GM21576 (cell line): ENCODE measurements at regions not wholly inside any gene's neighbourhood (a gene's known extent, or its start where the extent isn't known, plus 50 kb on each side); places are given as distances from the start of the nearest gene placed in this dataset.

Source experiments
- ATAC-seq: cut with Tn5 transposase; IDR thresholded peaks from one replicate; pipeline ENCODE4 v1.9.1; 2021; ENCODE audit warnings: mild to moderate bottlenecking, moderate library complexity; ENCODE audit not compliant: unreplicated experiment

GRCh38 chr1:83596331-83596730 is 402.6 kb downstream of the TTLL7 start:
- no peak for ATAC-seq

GRCh38 chr1:83593073-83593472 is 405.9 kb downstream of the TTLL7 start:
- ATAC-seq = no peak

- ATAC-seq = no peak
These were observed 410.8 kb downstream of the TTLL7 start for GRCh38 chr1:83588140-83588539.

DNA sequence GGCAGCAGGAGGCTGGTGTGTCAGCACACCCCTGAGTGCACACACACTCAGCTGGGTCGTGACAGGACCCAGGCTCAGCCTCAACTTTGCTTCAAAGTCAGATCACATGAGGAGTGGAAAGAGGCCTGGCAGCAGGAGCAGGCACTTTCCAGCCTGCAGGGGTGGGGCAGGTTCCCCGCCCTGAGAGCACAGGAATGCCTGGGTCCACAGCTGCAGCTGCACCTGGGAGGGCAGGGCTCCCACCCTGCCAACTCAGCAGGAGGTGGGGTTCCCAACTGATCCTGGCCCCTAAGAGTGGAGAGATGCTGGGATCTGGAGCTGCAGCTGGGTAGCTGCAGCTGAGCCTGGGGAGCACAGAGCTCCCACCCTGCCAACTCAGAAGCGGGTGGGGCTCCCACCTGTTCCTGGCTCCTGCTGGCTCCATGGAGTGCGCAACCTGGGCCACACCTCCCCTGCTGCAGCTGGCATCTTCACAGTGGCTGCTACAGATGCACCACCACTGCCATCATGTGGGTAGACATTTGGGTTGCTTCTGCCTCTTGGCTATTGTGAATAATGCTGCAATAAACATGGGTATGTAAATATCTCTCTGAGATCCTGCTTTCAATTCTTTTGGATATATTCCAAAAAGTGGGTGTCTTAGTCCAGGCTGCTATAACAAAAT is 415.4 kb downstream of the TTLL7 start:
- ATAC-seq = no peak

GRCh38 chr1:83581747-83582146 is 417.2 kb downstream of the TTLL7 start:
- ATAC-seq = no peak

DNA sequence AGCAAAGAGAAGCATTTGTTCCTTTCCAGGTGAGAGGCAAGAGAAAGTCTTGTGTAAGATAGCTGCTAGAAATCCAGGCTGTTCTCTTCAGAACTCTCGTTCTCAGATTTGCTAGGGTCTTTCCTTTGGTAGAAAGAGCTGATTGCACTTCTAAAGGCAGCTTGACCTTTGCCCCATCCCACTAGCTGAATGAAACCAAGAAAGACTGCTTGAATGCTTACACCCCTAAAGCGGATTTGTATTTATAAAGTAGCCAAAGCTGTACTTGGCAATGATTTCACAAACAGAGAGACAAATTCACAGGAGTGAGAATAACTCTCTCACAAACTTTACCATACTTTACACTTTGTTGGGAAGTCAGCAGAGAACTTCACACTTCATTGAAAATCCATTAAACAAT is 424.1 kb downstream of the TTLL7 start:
- ATAC-seq = no peak

- ATAC-seq = no peak
These were observed 425.2 kb downstream of the TTLL7 start for GRCh38 chr1:83573776-83574175.

DNA sequence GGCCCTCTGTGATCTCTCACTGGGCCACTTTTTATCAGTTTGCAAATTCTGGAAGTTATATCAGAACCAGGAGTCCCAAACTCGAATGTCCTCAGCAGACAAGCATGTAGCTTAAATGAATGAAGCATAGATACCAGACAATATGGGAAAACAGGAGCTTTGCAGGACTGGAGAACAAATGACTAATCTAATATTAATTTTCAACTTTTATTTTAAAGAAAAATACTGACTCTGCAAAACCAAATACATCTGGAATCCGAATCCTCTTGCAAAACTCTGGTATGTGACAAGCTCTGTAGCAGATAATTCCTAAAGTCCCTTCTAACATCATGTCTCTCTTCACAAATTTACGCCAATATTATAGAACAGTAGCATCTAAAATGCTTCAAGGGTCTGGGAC is 427.4 kb downstream of the TTLL7 start:
- ATAC-seq = no peak

DNA sequence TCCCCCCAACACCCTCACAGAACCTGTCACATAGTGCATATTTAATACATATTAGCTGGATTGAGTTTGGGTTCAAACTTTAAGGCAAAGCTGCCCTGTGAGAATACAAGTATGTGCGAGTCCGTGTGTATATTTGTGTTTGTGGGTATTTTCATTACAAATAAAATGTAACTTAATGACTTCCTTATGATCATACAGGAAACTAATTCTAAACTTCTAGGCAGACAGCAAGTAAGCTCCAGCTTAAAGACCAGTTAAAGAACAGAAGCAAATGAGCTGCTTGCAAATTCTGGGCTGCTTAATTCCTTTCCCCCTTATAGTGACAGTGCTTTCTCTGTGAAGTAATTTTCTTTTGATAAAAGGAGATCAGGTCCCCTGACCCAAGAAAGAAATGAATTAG is 437.6 kb downstream of the TTLL7 start:
- ATAC-seq = no peak

- no peak for ATAC-seq
These were observed 439.6 kb downstream of the TTLL7 start for GRCh38 chr1:83559129-83559840.

- no peak for ATAC-seq
These were observed 443.1 kb downstream of the TTLL7 start for GRCh38 chr1:83555871-83556270.

- no peak for ATAC-seq
These were observed 444.8 kb downstream of the TTLL7 start for GRCh38 chr1:83554174-83554573.

GRCh38 chr1:83552820-83553219 is 446.1 kb downstream of the TTLL7 start:
- ATAC-seq = no peak

DNA sequence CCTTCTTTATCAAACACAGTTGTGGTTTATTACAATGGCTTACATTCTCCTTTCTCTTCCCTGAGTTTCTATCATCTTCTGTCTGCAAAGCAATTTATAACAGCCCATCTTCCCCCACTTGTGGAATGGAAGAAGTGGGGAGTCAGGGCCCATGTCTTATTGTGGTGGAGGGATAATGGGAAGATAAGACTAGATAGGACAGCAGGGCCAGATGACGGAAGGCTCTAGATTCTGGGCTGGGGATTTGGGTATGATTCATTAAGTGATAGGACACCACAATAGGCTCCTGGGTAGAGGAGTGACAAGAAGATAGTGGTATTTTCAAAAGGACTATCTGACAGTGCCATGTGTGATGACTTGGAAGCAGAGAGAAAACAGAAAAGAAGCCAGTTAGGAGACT is 450.6 kb downstream of the TTLL7 start:
- ATAC-seq = no peak

GRCh38 chr1:83547901-83548300 is 451.0 kb downstream of the TTLL7 start:
- ATAC-seq = no peak

DNA sequence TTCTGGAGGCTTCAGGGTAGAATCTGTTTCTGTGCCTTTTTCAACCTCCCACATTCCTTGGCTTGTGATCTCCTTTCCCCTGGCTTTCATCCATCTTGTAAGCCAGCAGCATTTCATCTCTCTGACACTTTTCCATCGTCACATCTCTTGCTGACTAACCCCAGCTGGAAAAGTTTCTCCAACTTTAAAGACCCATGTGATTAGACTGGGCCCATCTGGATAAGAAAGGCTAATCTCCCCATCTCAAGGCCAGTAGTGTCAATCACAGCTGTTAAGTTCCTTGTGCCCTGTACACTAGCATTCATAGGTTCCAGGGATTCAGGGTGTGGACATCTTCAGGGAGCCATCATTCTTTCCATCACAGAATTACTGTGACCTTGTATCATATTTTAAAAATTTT is 452.1 kb downstream of the TTLL7 start:
- ATAC-seq = no peak

- no peak for ATAC-seq
These were observed 453.7 kb downstream of the TTLL7 start for GRCh38 chr1:83545066-83545862.

GRCh38 chr1:83543222-83543973 is 455.5 kb downstream of the TTLL7 start:
- ATAC-seq = no peak

DNA sequence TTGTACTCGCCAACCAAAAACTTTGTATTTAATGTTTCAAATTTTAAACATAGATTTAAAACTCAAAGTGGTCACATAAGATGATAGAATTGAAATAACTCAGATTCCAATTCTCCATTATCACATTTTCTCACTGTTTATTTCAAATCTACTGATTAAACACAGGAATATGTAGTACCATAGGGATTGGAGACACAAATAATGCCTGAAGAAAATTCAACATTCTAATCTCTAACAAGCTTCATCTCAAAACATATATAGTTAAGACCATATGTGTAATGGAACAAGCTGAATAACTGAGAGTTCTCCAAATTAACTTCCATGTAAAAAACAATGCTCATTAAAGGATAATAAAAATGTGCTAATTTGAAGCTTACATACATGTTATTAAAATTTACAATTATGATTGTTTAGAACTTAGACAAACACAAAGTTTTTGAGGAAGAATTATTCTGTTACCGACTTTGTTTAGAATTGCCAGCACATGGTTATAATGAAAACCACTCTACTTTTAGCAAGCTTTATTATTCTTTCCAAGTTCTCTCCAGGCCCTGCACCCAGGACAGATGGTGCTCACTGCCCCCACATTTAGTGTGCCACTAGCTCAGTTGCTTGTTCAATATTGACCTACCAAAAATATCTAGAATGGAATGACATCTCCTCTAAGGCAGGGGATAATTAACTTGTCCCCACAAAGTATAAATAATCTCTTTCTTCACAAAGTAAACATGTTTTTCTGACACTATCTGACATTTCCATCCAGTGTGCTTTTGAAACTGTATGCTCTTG is 467.2 kb downstream of the TTLL7 start:
- no peak for ATAC-seq

GRCh38 chr1:83530506-83530905 is 468.4 kb downstream of the TTLL7 start:
- no peak for ATAC-seq
